GM21529 (cell line): ENCODE measurements at regions not wholly inside any gene's neighbourhood (a gene's known extent, or its start where the extent isn't known, plus 50 kb on each side); places are given as distances from the start of the nearest gene placed in this dataset.
"Not testable (repeated sequence)": the region's sequence is repeated elsewhere in the genome, so short reads cannot be mapped to it uniquely, and the experiment has no call there.

Source experiments
- ATAC-seq: cut with Tn5 transposase; IDR thresholded peaks from one replicate; pipeline ENCODE4 v1.9.1; 2021; ENCODE audit not compliant: unreplicated experiment

GRCh38 chr7:20466543-20467021 lies 135.9 kb downstream of the ITGB8 start:
- no peak for ATAC-seq

- ATAC-seq: no peak
Measured at GRCh38 chr7:20470082-20470481, 139.4 kb downstream of the ITGB8 start.

- ATAC-seq: no peak
Measured at GRCh38 chr7:20470726-20471125, 140.0 kb downstream of the ITGB8 start.

GRCh38 chr7:20474249-20474648 lies 141.2 kb upstream of the ABCB5 start:
- no peak for ATAC-seq

GRCh38 chr7:20475756-20476155 lies 139.7 kb upstream of the ABCB5 start:
- no peak for ATAC-seq

GRCh38 chr7:20477067-20477466 lies 138.4 kb upstream of the ABCB5 start:
- ATAC-seq: no peak

GRCh38 chr7:20479706-20480105 lies 135.8 kb upstream of the ABCB5 start:
- ATAC-seq: no peak

GRCh38 chr7:20482071-20482470 lies 133.4 kb upstream of the ABCB5 start:
- no peak for ATAC-seq

- no peak for ATAC-seq
Measured at GRCh38 chr7:20484356-20484755, 131.1 kb upstream of the ABCB5 start.

- no peak for ATAC-seq
Measured at GRCh38 chr7:20488850-20489249, 126.6 kb upstream of the ABCB5 start.

- no peak for ATAC-seq
Measured at GRCh38 chr7:20491284-20491683, 124.2 kb upstream of the ABCB5 start.

- no peak for ATAC-seq
Measured at GRCh38 chr7:20494566-20494965, 120.9 kb upstream of the ABCB5 start.

GRCh38 chr7:20501473-20501872 lies 114.0 kb upstream of the ABCB5 start:
- not testable (repeated sequence) for ATAC-seq

- ATAC-seq: no peak
Measured at GRCh38 chr7:20503278-20503950, 112.1 kb upstream of the ABCB5 start.

- ATAC-seq: no peak
Measured at GRCh38 chr7:20504060-20504459, 111.4 kb upstream of the ABCB5 start.

GRCh38 chr7:20506175-20506574 lies 109.3 kb upstream of the ABCB5 start:
- ATAC-seq: no peak

GRCh38 chr7:20507157-20507556 lies 108.3 kb upstream of the ABCB5 start:
- no peak for ATAC-seq

- ATAC-seq: no peak
Measured at GRCh38 chr7:20508109-20508508, 107.4 kb upstream of the ABCB5 start.

GRCh38 chr7:20509892-20510572 lies 105.4 kb upstream of the ABCB5 start:
- no peak for ATAC-seq

- ATAC-seq: no peak
Measured at GRCh38 chr7:20510573-20510900, 104.9 kb upstream of the ABCB5 start.

- ATAC-seq: no peak
Measured at GRCh38 chr7:20513341-20513740, 102.1 kb upstream of the ABCB5 start.

- ATAC-seq: no peak
Measured at GRCh38 chr7:20513897-20514296, 101.6 kb upstream of the ABCB5 start.

- no peak for ATAC-seq
Measured at GRCh38 chr7:20514364-20514763, 101.1 kb upstream of the ABCB5 start.
